GM12873 (cell line): ENCODE measurements at regions not wholly inside any gene's neighbourhood (a gene's known extent, or its start where the extent isn't known, plus 50 kb on each side); places are given as distances from the start of the nearest gene placed in this dataset.

Experiments used
- CTCF ChIP-seq: IDR thresholded peaks from 2 replicates; pipeline ENCODE4 v1.5.1; 2012; ENCODE audit warnings: low read depth, mild to moderate bottlenecking, moderate library complexity, low read length, control low read depth; ENCODE audit not compliant: insufficient read depth; ENCODE audit errors: missing control alignments

- no peak for TF ChIP-seq CTCF
Measured at GRCh38 chr1:58983633-58984245, 199.9 kb upstream of the JUN start.

GRCh38 chr1:58986996-58987767 is 203.3 kb upstream of the JUN start:
- TF ChIP-seq CTCF: no peak

- no peak for TF ChIP-seq CTCF
Measured at GRCh38 chr1:58988752-58989151, 204.9 kb upstream of the JUN start.

GRCh38 chr1:58989845-58990244 is 206.0 kb upstream of the JUN start:
- no peak for TF ChIP-seq CTCF

- no peak for TF ChIP-seq CTCF
Measured at GRCh38 chr1:58991305-58991704, 207.5 kb upstream of the JUN start.

GRCh38 chr1:58992643-58993042 is 208.8 kb upstream of the JUN start:
- no peak for TF ChIP-seq CTCF

- no peak for TF ChIP-seq CTCF
Measured at GRCh38 chr1:58993403-58993802, 209.6 kb upstream of the JUN start.
